ENCODE measurements at regions not wholly inside any gene's neighbourhood (a gene's known extent, or its start where the extent isn't known, plus 50 kb on each side); places are given as distances from the start of the nearest gene placed in this dataset.

DNA sequence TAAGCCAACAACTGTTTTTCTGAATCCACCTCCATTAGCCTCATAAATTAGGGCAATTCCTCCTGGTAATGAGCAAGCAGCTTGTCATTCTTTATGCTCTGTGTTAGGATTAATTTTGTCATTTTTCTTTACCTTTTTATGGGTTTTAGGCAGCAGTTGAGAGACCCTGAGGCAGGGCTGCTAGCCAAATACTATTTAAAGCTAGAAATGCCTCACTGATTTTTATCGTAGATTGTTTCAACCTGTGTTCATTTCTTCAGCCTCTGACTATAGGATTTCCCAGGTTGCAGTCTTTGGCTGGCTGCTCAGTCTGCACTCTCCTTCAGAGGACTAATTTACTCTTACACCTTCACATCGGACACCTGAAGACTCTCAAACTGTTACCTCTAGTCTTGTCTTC, 61.9 kb upstream of the RABGAP1L start:
- H3K4me2 ChIP-seq (ENCODE audit: insufficient read depth, low read length) = no peak overlapping the region
- H3K9me1 ChIP-seq (ENCODE audit: control insufficient read depth, insufficient read depth, low read length) = no peaks in the 10 kb centered on the region
- POLR2A ChIA-PET = no interaction called here
- ATAC-seq (no peak), FAIRE-seq (no peak), DNase-seq (ENCODE audit: extremely low read depth in 1 of 4, low spot score in 3 of 4) (no peak)
- H3K9ac ChIP-seq (ENCODE audit: insufficient read depth in 1 of 2, low read depth in 2 of 2, low read length in 2 of 2) = no peak overlapping the region
- 0% methylated on average over 2 of the region's 2 CpGs for WGBS (ENCODE audit: insufficient coverage, low coverage, missing lambda C conversion rate)
- CTCF ChIA-PET (ENCODE audit: low intra/inter-chr PET ratio) = no interaction called here
- no peaks in the 10 kb centered on the region; a peak in 1 of 5 replicates for H3K4me1 ChIP-seq (replicated peaks in 1 of 2; ENCODE audit: control insufficient read depth in 2 of 2, insufficient read depth in 2 of 2, low read length in 2 of 2)
- H3K4me3 ChIP-seq = no peak overlapping the region
- no peaks in the 10 kb centered on the region for H3K9me3 ChIP-seq (replicated peaks; ENCODE audit: control insufficient read depth, insufficient read depth, low read depth, low read length)
- H3K36me3 ChIP-seq (ENCODE audit: control insufficient read depth, insufficient read depth, low read length) = no peaks in the 10 kb centered on the region
- no peaks in the 10 kb centered on the region for H3K79me2 ChIP-seq (ENCODE audit: control insufficient read depth, insufficient read depth, low read length)
- intact Hi-C loops (cut with micrococcal nuclease) (no loop called here), in situ Hi-C loops (cut with MboI) (loop anchor here (10.0 to 25.0 kb wide), 3 partner anchors 117 to 1360 kb away; no protein-coding TSS in a partner anchor)
- no peaks in the 10 kb centered on the region for H3K27me3 ChIP-seq (ENCODE audit: control insufficient read depth in 2 of 2, insufficient read depth in 2 of 2, low read length in 2 of 2)
- TF ChIP-seq ZNF175 (CRISPR knock-in tag; IDR thresholded peaks at IDR 0.05; ENCODE audit: low read depth) (no peak), ETV5 (CRISPR knock-in tag; IDR thresholded peaks at IDR 0.05; ENCODE audit: low read depth) (no peak), PYGO2 (tag; IDR thresholded peaks at IDR 0.05) (no peak), CHAMP1 (IDR thresholded peaks at IDR 0.05) (no peak), ARID3B (CRISPR knock-in tag; IDR thresholded peaks at IDR 0.05; ENCODE audit: borderline replicate concordance) (no peak)
- H4K20me1 ChIP-seq (replicated peaks; ENCODE audit: control insufficient read depth, insufficient read depth, low read length) = no peaks in the 10 kb centered on the region
- no peak overlapping the region for H2AFZ ChIP-seq (ENCODE audit: low read depth, low read length)
- no peak overlapping the region for H3K27ac ChIP-seq (ENCODE audit: extremely low read depth, low read depth, low read length)
- no TSS peak for BruUV-seq (replicated peaks)
